Stomach (tissue), 4 donors: ENCODE measurements at regions not wholly inside any gene's neighbourhood (a gene's known extent, or its start where the extent isn't known, plus 50 kb on each side); places are given as distances from the start of the nearest gene placed in this dataset.

Source experiments
- CTCF ChIP-seq, 7 experiments: fragments of 450-650 bp in 4 of 7; fragments of 200-600 bp in 3 of 7; sonication (generic) in 3 of 7; IDR thresholded peaks; one replicate each; pipeline ENCODE4 v1.5.1; 2016 to 2019; ENCODE audit warnings: antibody characterized with exemption in 7 of 7, control low read depth in 2 of 7, mild to moderate bottlenecking in 1 of 7
- EP300 ChIP-seq: sonication (generic); formaldehyde crosslinking; IDR thresholded peaks from one replicate; pipeline ENCODE4 v1.6.1; 2017; ENCODE audit warnings: antibody characterized with exemption
- POLR2A ChIP-seq, 4 donors: fragments of 450-650 bp; IDR thresholded peaks; one replicate each; pipeline ENCODE4 v1.6.1; 2016; ENCODE audit warnings: antibody characterized with exemption in 4 of 4, control low read depth in 2 of 4, mild to moderate bottlenecking in 1 of 4, moderate library complexity in 1 of 4
- POLR2AphosphoS5 ChIP-seq, 3 donors: sonication (generic); formaldehyde crosslinking; IDR thresholded peaks; one replicate each; pipeline ENCODE4 v1.6.1; 2016; ENCODE audit warnings: antibody characterized with exemption in 3 of 3

- TF ChIP-seq CTCF (IDR thresholded peaks at IDR 0.05): no peak
- TF ChIP-seq POLR2A (IDR thresholded peaks at IDR 0.05): no peak
- TF ChIP-seq POLR2AphosphoS5 (IDR thresholded peaks at IDR 0.05): no peak
- no peak for TF ChIP-seq EP300
These were observed 516.0 kb downstream of the BTBD3 start for GRCh38 chr20:12433724-12434123.
